ENCODE measurements at regions not wholly inside any gene's neighbourhood (a gene's known extent, or its start where the extent isn't known, plus 50 kb on each side); places are given as distances from the start of the nearest gene placed in this dataset.

DNA sequence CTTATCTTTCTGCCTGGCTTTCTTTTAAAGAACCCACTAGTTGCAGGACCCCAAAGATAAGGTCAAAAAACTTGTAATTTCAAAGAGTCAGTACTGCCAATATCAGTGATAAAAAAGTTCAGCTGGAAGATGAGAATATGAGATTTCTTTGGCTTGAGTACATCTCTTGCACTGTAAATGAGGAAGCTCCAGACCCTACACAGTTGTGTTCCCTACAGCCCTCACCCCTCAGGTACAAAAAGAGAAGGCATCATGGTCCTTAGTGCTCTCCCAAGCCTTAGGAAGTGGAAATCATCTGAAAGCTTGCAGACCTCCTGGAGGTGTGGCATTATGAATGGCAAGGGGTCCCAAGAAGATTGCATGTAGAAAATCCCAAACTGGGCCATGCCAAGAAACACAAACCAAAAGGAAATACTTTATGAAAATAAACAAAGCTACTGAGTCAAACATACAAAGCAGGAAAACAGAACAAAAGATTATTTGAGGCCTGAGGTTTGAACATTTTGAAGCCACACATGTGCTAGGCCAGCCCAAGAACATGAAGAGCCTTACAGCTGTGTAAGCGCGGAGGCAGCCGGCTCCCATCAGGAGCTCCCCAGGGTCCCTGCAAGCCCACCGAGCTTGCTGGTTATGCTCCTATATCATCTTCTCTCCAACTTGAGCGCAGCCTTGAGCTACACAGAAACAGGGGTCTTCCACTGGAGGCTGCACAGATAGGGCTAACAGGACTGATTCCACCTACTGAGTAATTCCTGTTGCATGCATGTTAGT lies 217.0 kb downstream of the OSR1 start:
- no peak overlapping the region for H3K4me3 ChIP-seq (ENCODE audit: low read depth, low read length)
- TF ChIP-seq, protein P1, sequence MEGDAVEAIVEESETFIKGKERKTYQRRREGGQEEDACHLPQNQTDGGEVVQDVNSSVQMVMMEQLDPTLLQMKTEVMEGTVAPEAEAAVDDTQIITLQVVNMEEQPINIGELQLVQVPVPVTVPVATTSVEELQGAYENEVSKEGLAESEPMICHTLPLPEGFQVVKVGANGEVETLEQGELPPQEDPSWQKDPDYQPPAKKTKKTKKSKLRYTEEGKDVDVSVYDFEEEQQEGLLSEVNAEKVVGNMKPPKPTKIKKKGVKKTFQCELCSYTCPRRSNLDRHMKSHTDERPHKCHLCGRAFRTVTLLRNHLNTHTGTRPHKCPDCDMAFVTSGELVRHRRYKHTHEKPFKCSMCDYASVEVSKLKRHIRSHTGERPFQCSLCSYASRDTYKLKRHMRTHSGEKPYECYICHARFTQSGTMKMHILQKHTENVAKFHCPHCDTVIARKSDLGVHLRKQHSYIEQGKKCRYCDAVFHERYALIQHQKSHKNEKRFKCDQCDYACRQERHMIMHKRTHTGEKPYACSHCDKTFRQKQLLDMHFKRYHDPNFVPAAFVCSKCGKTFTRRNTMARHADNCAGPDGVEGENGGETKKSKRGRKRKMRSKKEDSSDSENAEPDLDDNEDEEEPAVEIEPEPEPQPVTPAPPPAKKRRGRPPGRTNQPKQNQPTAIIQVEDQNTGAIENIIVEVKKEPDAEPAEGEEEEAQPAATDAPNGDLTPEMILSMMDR (IDR thresholded peaks at IDR 0.05; ENCODE audit: low read depth, low read length) = no peak

DNA sequence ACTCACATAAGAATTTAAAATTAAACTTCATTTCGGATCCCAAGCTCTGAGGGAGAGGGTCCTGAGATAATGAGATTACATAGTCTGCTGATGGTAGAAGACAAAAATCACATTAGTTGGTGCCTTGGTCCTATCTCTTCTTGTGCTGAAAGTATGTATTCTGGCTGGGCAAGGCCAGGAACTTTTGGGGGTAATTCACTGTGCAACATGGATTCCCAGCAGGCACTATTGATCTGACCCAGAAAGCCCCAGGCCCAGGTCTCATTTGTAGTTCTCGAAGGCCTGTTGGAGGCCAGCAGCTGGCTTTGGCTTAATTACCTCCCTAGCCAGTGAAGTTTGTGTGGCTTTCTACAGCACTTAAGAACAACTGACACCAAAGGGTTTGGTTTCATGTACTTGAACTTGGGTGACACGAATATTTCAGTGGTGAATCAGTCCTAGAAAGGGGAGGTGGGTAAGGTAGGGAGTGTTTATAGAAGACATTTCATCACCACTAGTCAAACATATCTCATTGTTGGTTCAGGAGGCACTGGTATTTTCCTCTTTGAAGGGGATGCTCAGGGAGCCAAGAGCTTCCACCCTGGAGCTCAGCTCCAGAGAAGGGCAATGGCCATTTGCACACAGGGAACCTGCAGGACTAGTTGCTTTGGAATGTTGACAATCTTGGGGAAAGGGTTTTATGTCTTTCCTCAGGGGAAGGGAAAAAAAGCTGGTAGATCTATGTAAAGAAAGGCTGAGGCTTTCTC lies 217.8 kb downstream of the OSR1 start:
- no peak overlapping the region for H3K4me3 ChIP-seq (ENCODE audit: low read depth, low read length)
- TF ChIP-seq, protein P1 (IDR thresholded peaks at IDR 0.05; ENCODE audit: low read depth, low read length) = no peak

GRCh38 chr2:19139386-19139785 lies 219.0 kb downstream of the OSR1 start:
- H3K4me3 ChIP-seq (ENCODE audit: low read depth, low read length) = no peak overlapping the region
- TF ChIP-seq, protein P1 (IDR thresholded peaks at IDR 0.05; ENCODE audit: low read depth, low read length) = no peak

DNA sequence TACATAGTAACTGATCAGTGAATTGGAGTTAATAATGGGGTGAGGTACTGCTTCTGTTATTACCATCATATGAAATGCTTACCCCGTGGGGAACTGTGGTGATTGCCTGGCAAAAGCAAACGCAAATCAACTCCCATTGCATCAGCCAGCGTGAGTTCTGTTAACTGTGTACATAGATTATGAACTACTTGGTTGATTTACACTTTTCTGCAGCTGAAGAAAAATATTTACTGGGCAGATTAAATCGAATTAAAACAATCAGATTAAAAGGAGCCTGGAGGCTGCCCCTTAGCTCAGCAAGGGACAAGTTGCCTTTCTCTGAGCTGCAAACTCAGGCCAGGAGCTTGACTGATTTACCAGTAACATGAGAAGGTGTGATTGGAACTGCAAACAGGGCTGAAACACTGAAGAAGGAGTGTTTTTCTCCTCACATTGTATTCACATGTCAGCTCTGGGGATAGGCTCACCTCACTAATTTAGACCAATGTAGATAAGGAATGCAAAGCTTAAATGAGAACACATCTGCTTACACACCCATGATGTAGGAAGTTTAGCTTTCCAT lies 220.1 kb downstream of the OSR1 start:
- TF ChIP-seq, protein P1 (IDR thresholded peaks at IDR 0.05; ENCODE audit: low read depth, low read length) = no peak
- no peak overlapping the region for H3K4me3 ChIP-seq (ENCODE audit: low read depth, low read length)

GRCh38 chr2:19137433-19137832 lies 221.0 kb downstream of the OSR1 start:
- TF ChIP-seq, protein P1 (IDR thresholded peaks at IDR 0.05; ENCODE audit: low read depth, low read length) = no peak

GRCh38 chr2:19132967-19133366 lies 225.5 kb downstream of the OSR1 start:
- no peak overlapping the region for H3K4me3 ChIP-seq (ENCODE audit: low read depth, low read length)
- TF ChIP-seq, protein P1 (IDR thresholded peaks at IDR 0.05; ENCODE audit: low read depth, low read length) = no peak

More at GRCh38 chr2:19137433-19137832, 221.0 kb downstream of the OSR1 start:
- no peak overlapping the region for H3K4me3 ChIP-seq (ENCODE audit: low read depth, low read length)

DNA sequence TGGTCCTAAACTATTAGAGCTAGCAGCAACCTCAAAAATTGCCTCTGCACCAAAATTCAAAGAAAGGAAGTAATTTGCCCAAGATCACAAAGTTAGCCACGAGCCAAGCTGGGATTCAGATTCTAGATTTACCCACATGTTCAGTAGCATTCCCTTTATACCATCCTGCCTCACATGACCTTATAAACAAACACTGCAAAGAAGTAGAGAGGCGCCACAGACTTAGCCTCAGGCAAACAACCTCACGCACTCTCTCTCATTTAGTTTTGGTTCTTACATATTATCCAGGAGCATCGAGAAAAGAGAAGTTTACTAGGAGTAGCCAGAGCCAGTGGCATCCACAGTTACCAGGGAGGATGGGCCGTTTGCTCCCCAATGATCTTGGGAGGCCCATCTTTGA lies 226.6 kb downstream of the OSR1 start:
- TF ChIP-seq, protein P1 (IDR thresholded peaks at IDR 0.05; ENCODE audit: low read depth, low read length) = no peak
- no peak overlapping the region for H3K4me3 ChIP-seq (ENCODE audit: low read depth, low read length)
